IPS-18a (cell line): ENCODE measurements at regions not wholly inside any gene's neighbourhood (a gene's known extent, or its start where the extent isn't known, plus 50 kb on each side); places are given as distances from the start of the nearest gene placed in this dataset.
A peak's percentile ranks its signal among the peaks of the same experiment; 100 is the strongest.

Experiments used
- H3K27ac ChIP-seq: one replicate; pipeline ENCODE4 v1.5.1; 2013; ENCODE audit warnings: low read length
- H3K27me3 ChIP-seq: one replicate; pipeline ENCODE4 v1.6.1; 2013; ENCODE audit warnings: mild to moderate bottlenecking, low read length; ENCODE audit not compliant: control insufficient read depth, insufficient read depth
- H3K36me3 ChIP-seq: one replicate; pipeline ENCODE4 v1.6.1; 2013; ENCODE audit warnings: low read depth, low read length; ENCODE audit not compliant: control insufficient read depth
- H3K4me1 ChIP-seq: one replicate; pipeline ENCODE4 v1.6.1; 2013; ENCODE audit warnings: low read depth, low read length; ENCODE audit not compliant: control insufficient read depth
- H3K4me3 ChIP-seq: one replicate; pipeline ENCODE4 v1.5.1; 2013; ENCODE audit warnings: low read length
- H3K9ac ChIP-seq: one replicate; pipeline ENCODE4 v1.6.1; 2013; ENCODE audit warnings: mild to moderate bottlenecking, low read length, moderate library complexity
- H3K9me3 ChIP-seq: one replicate; pipeline ENCODE4 v1.6.1; 2013; ENCODE audit warnings: low read depth, low read length; ENCODE audit not compliant: control insufficient read depth

GRCh38 chr13:91187522-91187921, 160.0 kb upstream of the MIR17HG start:
- no peaks in the 10 kb centered on the region for H3K27me3 ChIP-seq
- H3K9ac ChIP-seq: no peak overlapping the region
- H3K36me3 ChIP-seq: no peaks in the 10 kb centered on the region
- H3K9me3 ChIP-seq: no peaks in the 10 kb centered on the region
- H3K27ac ChIP-seq: no peak overlapping the region
- H3K4me3 ChIP-seq: no peak overlapping the region
- H3K4me1 ChIP-seq: no peaks in the 10 kb centered on the region

DNA sequence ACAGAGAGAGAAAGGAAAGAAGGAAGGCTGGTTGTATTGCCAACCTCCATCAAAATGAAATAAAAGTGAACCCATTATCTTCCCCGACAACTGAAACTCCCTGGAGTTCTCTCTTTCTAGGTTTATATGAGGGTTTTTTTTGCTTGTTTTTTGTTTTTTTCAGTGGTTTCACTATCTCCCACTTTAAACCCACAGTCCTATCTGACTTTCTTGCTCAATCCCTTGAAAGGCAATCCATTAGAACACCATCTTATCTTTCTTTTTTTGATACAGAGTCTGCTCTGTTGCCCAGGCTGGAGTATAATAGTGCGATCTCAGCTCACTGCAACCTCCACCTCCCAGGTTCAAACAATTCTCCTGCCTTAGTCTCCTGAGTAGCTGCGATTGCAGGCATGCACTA, 158.0 kb upstream of the MIR17HG start:
- no peaks in the 10 kb centered on the region for H3K27me3 ChIP-seq
- no peak overlapping the region for H3K9ac ChIP-seq
- H3K36me3 ChIP-seq: no peaks in the 10 kb centered on the region
- no peak overlapping the region for H3K4me3 ChIP-seq
- H3K4me1 ChIP-seq: no peaks in the 10 kb centered on the region
- H3K27ac ChIP-seq: no peak overlapping the region
- no peaks in the 10 kb centered on the region for H3K9me3 ChIP-seq

DNA sequence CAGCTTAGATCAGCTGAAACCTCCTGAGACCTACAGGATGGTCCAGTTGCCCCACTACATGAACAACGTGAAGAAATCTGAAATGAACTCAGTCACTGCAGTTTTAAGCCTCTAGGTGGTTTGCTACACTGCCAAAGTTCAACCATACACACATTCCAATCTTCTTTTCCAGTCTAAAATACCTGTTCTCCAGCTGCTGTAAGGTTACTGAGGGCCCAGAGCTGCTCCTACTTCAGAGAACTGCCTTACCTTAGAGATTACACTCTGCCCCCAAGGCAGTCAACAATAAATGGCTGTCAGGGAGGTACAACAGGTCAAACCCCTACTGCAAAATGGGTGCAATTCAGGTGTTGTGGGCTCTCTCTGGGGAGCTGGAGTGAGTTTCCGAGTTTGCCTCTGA, 154.1 kb upstream of the MIR17HG start:
- Histone ChIP-seq H3K9ac (no peak overlapping the region), H3K4me3 (no peak overlapping the region), H3K27ac (no peak overlapping the region), H3K27me3 (no peaks in the 10 kb centered on the region), H3K9me3 (no peaks in the 10 kb centered on the region), H3K36me3 (no peaks in the 10 kb centered on the region), H3K4me1 (no peaks in the 10 kb centered on the region)

- no peak overlapping the region for H3K9ac ChIP-seq
- no peaks in the 10 kb centered on the region for H3K27me3 ChIP-seq
- H3K27ac ChIP-seq: no peak overlapping the region
- H3K9me3 ChIP-seq: no peaks in the 10 kb centered on the region
- no peaks in the 10 kb centered on the region for H3K36me3 ChIP-seq
- H3K4me1 ChIP-seq: no peaks in the 10 kb centered on the region
- no peak overlapping the region for H3K4me3 ChIP-seq
Observed at GRCh38 chr13:91195789-91196188, 151.7 kb upstream of the MIR17HG start.

GRCh38 chr13:91196958-91197357, 150.5 kb upstream of the MIR17HG start:
- Histone ChIP-seq H3K4me1 (no peaks in the 10 kb centered on the region), H3K4me3 (no peak overlapping the region)

GRCh38 chr13:91199866-91200265, 147.6 kb upstream of the MIR17HG start:
- Histone ChIP-seq H3K27ac (no peak overlapping the region), H3K27me3 (no peaks in the 10 kb centered on the region), H3K36me3 (no peaks in the 10 kb centered on the region), H3K4me3 (no peak overlapping the region), H3K9ac (no peak overlapping the region), H3K4me1 (peaks cover 14% of the 10 kb centered on the region), H3K9me3 (no peaks in the 10 kb centered on the region)

More at GRCh38 chr13:91196958-91197357, 150.5 kb upstream of the MIR17HG start:
- Histone ChIP-seq H3K27me3 (no peaks in the 10 kb centered on the region), H3K27ac (no peak overlapping the region), H3K36me3 (no peaks in the 10 kb centered on the region), H3K9me3 (no peaks in the 10 kb centered on the region), H3K9ac (no peak overlapping the region)

DNA sequence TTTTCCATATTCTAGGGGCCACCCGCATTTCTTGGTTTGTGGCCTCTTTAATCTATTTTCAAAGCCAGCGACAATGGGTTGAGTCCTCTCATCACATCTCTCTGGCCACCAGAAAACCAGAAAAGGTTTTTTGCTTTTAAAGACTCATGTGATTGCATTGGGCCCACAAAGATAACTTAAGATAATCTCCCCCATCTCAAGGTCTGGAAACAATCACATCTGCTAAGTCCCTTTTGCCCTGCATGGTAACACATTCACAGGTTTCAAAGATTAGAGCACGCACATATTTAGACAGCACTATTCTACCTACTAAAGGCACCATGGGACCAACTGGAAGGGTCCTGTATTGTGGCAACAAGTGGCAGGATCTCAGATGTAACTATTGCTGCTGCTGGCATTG, 147.0 kb upstream of the MIR17HG start:
- Histone ChIP-seq H3K9ac (no peak overlapping the region), H3K4me3 (no peak overlapping the region), H3K36me3 (no peaks in the 10 kb centered on the region), H3K9me3 (no peaks in the 10 kb centered on the region), H3K27ac (no peak overlapping the region), H3K4me1 (peaks cover 14% of the 10 kb centered on the region), H3K27me3 (no peaks in the 10 kb centered on the region)

GRCh38 chr13:91203430-91203829, 144.1 kb upstream of the MIR17HG start:
- peak overlapping the region; percentile 11 for H3K4me3 ChIP-seq
- no peaks in the 10 kb centered on the region for H3K9me3 ChIP-seq
- no peaks in the 10 kb centered on the region for H3K36me3 ChIP-seq
- H3K27ac ChIP-seq: peak overlapping the region; percentile 33
- H3K9ac ChIP-seq: no peak overlapping the region
- H3K27me3 ChIP-seq: no peaks in the 10 kb centered on the region
- H3K4me1 ChIP-seq: peaks cover 23% of the 10 kb centered on the region

- Histone ChIP-seq H3K9ac (no peak overlapping the region), H3K4me3 (no peak overlapping the region), H3K4me1 (peaks cover 25% of the 10 kb centered on the region), H3K36me3 (no peaks in the 10 kb centered on the region), H3K9me3 (no peaks in the 10 kb centered on the region), H3K27ac (no peak overlapping the region), H3K27me3 (no peaks in the 10 kb centered on the region)
Observed at GRCh38 chr13:91207261-91207660, 140.2 kb upstream of the MIR17HG start.

DNA sequence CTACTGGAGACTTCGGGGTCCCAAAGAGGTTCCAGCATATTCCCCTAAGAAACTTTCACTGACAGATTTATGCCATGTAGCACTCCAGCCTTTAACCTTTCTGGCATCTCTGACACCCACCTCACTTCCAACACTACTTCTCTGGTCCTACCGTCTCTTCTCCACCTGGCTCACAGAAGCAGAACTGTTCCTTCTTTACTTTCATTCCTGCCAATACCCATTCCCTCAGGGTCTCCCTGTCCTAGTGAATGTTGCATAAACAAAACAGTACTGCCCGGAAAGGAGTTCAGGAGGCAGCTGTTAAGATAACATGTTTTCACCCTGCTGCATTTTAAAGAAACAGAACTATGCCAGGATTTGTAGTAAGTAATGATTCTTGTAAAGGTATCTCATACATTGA, 136.0 kb upstream of the MIR17HG start:
- Histone ChIP-seq H3K27ac (no peak overlapping the region), H3K9ac (no peak overlapping the region), H3K27me3 (peaks cover 25% of the 10 kb centered on the region), H3K9me3 (no peaks in the 10 kb centered on the region), H3K4me1 (peaks cover 25% of the 10 kb centered on the region), H3K36me3 (no peaks in the 10 kb centered on the region), H3K4me3 (no peak overlapping the region)

GRCh38 chr13:91212231-91212630, 135.3 kb upstream of the MIR17HG start:
- no peaks in the 10 kb centered on the region for H3K36me3 ChIP-seq
- H3K27me3 ChIP-seq: peaks cover 32% of the 10 kb centered on the region
- H3K27ac ChIP-seq: no peak overlapping the region
- no peak overlapping the region for H3K9ac ChIP-seq
- H3K9me3 ChIP-seq: no peaks in the 10 kb centered on the region
- no peak overlapping the region for H3K4me3 ChIP-seq
- H3K4me1 ChIP-seq: peaks cover 23% of the 10 kb centered on the region

GRCh38 chr13:91214031-91214430, 133.5 kb upstream of the MIR17HG start:
- H3K27ac ChIP-seq: no peak overlapping the region
- peaks cover 46% of the 10 kb centered on the region for H3K27me3 ChIP-seq
- H3K4me1 ChIP-seq: peaks cover 30% of the 10 kb centered on the region
- H3K9ac ChIP-seq: no peak overlapping the region
- no peaks in the 10 kb centered on the region for H3K9me3 ChIP-seq
- H3K4me3 ChIP-seq: no peak overlapping the region
- H3K36me3 ChIP-seq: no peaks in the 10 kb centered on the region
